Nephron progenitor cell (in vitro differentiated cells): ENCODE measurements at regions not wholly inside any gene's neighbourhood (a gene's known extent, or its start where the extent isn't known, plus 50 kb on each side); places are given as distances from the start of the nearest gene placed in this dataset.

Experiments used
- DNase-seq: peaks from one replicate; pipeline ENCODE4 v3.0.0; 2021
- H3K27ac Mint-ChIP-seq: 2 replicates; pipeline ENCODE4 v1.8.0; 2021; ENCODE audit warnings: mild to moderate bottlenecking, moderate library complexity, mixed read lengths
- H3K27me3 Mint-ChIP-seq: 2 replicates; pipeline ENCODE4 v1.8.0; 2021; ENCODE audit warnings: mild to moderate bottlenecking, low read depth, mixed read lengths; ENCODE audit not compliant: poor library complexity
- H3K36me3 Mint-ChIP-seq: 2 replicates; pipeline ENCODE4 v1.8.0; 2021; ENCODE audit warnings: low read depth, mixed read lengths
- H3K4me1 Mint-ChIP-seq: 2 replicates; pipeline ENCODE4 v1.8.0; 2021; ENCODE audit warnings: mixed read lengths
- H3K4me3 Mint-ChIP-seq: 2 replicates; pipeline ENCODE4 v1.8.0; 2021; ENCODE audit warnings: mild to moderate bottlenecking, moderate library complexity, mixed read lengths
- H3K9me3 Mint-ChIP-seq: 2 replicates; pipeline ENCODE4 v1.8.0; 2021; ENCODE audit warnings: mild to moderate bottlenecking, moderate library complexity, mixed read lengths
- TF ChIP-seq, protein P1 (sequence below): fragments of 200-600 bp; sonication (generic); IDR thresholded peaks from 2 replicates; pipeline ENCODE4 v1.5.0; 2021; ENCODE audit warnings: antibody characterized with exemption

DNA sequence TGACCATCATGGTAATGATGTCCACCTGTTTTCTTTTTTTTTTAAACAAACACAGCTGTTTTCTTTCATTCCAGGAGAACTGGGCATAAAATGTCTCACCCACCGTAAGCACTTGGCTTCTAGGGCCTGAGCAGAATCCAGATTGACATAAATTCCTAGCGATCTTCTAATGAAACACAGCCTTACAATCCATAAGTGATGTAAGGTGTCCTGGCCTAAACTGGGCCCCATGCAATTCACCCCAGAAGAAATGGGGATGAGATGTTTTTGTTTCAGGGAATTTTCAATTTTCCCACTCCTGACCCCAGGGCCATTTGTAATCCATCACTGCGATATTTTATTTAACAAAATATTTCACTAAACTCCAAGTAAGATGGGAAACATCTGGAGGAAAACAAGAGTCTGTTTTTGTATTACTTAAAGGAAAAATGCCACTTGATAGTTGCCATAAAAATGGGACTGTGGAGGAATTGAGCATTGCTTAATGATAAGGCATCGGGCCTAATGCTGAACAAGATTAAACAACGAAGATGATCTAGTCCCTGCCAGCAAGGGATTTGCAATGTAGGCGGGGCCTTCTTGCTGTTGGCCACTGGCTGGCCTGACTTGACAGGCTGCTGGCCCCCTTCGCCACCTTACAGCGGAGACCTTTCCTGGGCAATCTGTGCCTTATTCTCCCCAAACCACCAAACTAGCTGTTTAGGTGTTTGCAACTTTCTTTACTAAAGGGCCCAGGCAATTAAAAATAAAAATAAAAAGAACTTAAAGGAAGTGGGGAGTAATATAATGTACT lies 183.7 kb downstream of the CD109 start:
- TF ChIP-seq, protein P1, sequence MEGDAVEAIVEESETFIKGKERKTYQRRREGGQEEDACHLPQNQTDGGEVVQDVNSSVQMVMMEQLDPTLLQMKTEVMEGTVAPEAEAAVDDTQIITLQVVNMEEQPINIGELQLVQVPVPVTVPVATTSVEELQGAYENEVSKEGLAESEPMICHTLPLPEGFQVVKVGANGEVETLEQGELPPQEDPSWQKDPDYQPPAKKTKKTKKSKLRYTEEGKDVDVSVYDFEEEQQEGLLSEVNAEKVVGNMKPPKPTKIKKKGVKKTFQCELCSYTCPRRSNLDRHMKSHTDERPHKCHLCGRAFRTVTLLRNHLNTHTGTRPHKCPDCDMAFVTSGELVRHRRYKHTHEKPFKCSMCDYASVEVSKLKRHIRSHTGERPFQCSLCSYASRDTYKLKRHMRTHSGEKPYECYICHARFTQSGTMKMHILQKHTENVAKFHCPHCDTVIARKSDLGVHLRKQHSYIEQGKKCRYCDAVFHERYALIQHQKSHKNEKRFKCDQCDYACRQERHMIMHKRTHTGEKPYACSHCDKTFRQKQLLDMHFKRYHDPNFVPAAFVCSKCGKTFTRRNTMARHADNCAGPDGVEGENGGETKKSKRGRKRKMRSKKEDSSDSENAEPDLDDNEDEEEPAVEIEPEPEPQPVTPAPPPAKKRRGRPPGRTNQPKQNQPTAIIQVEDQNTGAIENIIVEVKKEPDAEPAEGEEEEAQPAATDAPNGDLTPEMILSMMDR, result no peak
- DNase-seq, result no peak
- Mint-ChIP-seq H3K9me3 (no peaks in the 10 kb centered on the region), H3K27ac (no peak overlapping the region), H3K4me1 (no peaks in the 10 kb centered on the region), H3K4me3 (no peak overlapping the region), H3K36me3 (no peaks in the 10 kb centered on the region), H3K27me3 (no peaks in the 10 kb centered on the region)

DNA sequence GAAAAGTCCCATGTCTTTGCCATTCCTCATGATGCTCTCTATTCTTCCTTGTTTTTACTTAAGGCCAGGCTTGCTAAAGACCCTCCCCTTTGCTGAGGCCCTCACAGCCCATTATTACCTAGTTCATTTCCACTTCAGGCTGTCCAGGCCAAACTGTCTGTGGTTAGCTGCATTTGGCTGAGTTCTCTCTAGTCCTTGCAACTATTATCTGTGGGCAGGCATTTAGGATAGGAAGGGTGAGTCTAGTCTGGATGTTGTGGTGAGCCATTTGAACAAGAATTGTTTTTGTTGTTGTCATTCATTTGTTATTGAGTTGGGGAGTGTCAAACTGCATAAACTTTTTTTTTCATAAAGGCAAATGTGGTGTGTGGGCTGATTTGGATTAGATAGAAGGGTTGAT lies 182.4 kb downstream of the CD109 start:
- H3K9me3 Mint-ChIP-seq, result no peaks in the 10 kb centered on the region
- no peaks in the 10 kb centered on the region for H3K4me1 Mint-ChIP-seq
- no peak overlapping the region for H3K27ac Mint-ChIP-seq
- no peak overlapping the region for H3K4me3 Mint-ChIP-seq
- no peaks in the 10 kb centered on the region for H3K27me3 Mint-ChIP-seq
- H3K36me3 Mint-ChIP-seq, result no peaks in the 10 kb centered on the region
- TF ChIP-seq, protein P1, result no peak
- no peak for DNase-seq
